ENCODE measurements at regions not wholly inside any gene's neighbourhood (a gene's known extent, or its start where the extent isn't known, plus 50 kb on each side); places are given as distances from the start of the nearest gene placed in this dataset.

GRCh38 chr15:39174332-39174731 is 406.5 kb upstream of the THBS1 start:
- no peak overlapping the region for H3K9ac ChIP-seq (ENCODE audit: insufficient read depth, low read depth, low read length)
- ChIA-PET CTCF (ENCODE audit: low intra/inter-chr PET ratio, low total read pairs) (interaction anchor here (3.3 kb wide), 1 partner anchor 406 kb away, joined by 26 read pairs; the partner anchor contains the start of gene THBS1), POLR2A (no interaction called here)
- no peak overlapping the region for H3K4me3 ChIP-seq (replicated peaks in 1 of 3; ENCODE audit: insufficient read depth in 1 of 3, low read depth in 2 of 3, low read length in 3 of 3)
- H3K27ac ChIP-seq (ENCODE audit: extremely low read length, insufficient read depth, low read length) = no peak overlapping the region
- in situ Hi-C loops (cut with HindIII; ENCODE audit: extremely low pct_ligation_motif_present, low pct_unique_long_range_greater_than_20kb) = loop anchor here (5.0 to 10.0 kb wide), 3 partner anchors 98 to 408 kb away; partner anchors contain the start of gene THBS1
- H3K9me3 ChIP-seq (ENCODE audit: low read length) = no peaks in the 10 kb centered on the region
- no peak for FAIRE-seq
- no peaks in the 10 kb centered on the region for H4K20me1 ChIP-seq (ENCODE audit: insufficient read depth, low read length)
- no peaks in the 10 kb centered on the region for H3K79me2 ChIP-seq (ENCODE audit: insufficient read depth, low read length)
- no peaks in the 10 kb centered on the region for H3K36me3 ChIP-seq (replicated peaks in 1 of 2; ENCODE audit: control insufficient read depth in 1 of 2, insufficient read depth in 2 of 2, low read length in 2 of 2)
- no peak overlapping the region for H2AFZ ChIP-seq (ENCODE audit: low read length)
- no peak overlapping the region for H3K4me2 ChIP-seq (ENCODE audit: low read depth, low read length)
- no peak for ATAC-seq
- 90% methylated on average over 1 of the region's 1 CpG for WGBS (ENCODE audit: low lambda C conversion rate)
- no peak for DNase-seq (ENCODE audit: low spot score)
- no peaks in the 10 kb centered on the region for H3K27me3 ChIP-seq (ENCODE audit: control insufficient read depth in 1 of 2, insufficient read depth in 2 of 2, low read length in 2 of 2)
- H3K4me1 ChIP-seq (ENCODE audit: insufficient read depth, low read length) = peaks cover 31% of the 10 kb centered on the region
- intact Hi-C loops (cut with micrococcal nuclease; ENCODE audit: unreplicated experiment) = loop anchor here (5.0 kb wide), 2 partner anchors 258 to 357 kb away; no protein-coding TSS in a partner anchor
- no TSS peak for BruUV-seq (replicated peaks)
- TF ChIP-seq KAT7 (CRISPR knock-in tag; IDR thresholded peaks at IDR 0.05; ENCODE audit: borderline replicate concordance) (no peak), ZNF670 (CRISPR knock-in tag; IDR thresholded peaks at IDR 0.05; ENCODE audit: borderline replicate concordance) (no peak)

GRCh38 chr15:39176030-39176429 is 404.8 kb upstream of the THBS1 start:
- no peak for ATAC-seq
- Histone ChIP-seq H3K9ac (ENCODE audit: insufficient read depth, low read depth, low read length) (no peak overlapping the region), H3K4me1 (ENCODE audit: insufficient read depth, low read length) (peaks cover 36% of the 10 kb centered on the region), H3K27me3 (ENCODE audit: control insufficient read depth in 1 of 2, insufficient read depth in 2 of 2, low read length in 2 of 2) (no peaks in the 10 kb centered on the region), H3K4me2 (ENCODE audit: low read depth, low read length) (no peak overlapping the region), H3K79me2 (ENCODE audit: insufficient read depth, low read length) (no peaks in the 10 kb centered on the region), H3K36me3 (replicated peaks in 1 of 2; ENCODE audit: control insufficient read depth in 1 of 2, insufficient read depth in 2 of 2, low read length in 2 of 2) (no peaks in the 10 kb centered on the region), H3K9me3 (ENCODE audit: low read length) (no peaks in the 10 kb centered on the region), H2AFZ (ENCODE audit: low read length) (no peak overlapping the region), H4K20me1 (ENCODE audit: insufficient read depth, low read length) (no peaks in the 10 kb centered on the region), H3K27ac (ENCODE audit: extremely low read length, insufficient read depth, low read length) (no peak overlapping the region), H3K4me3 (replicated peaks in 1 of 3; ENCODE audit: insufficient read depth in 1 of 3, low read depth in 2 of 3, low read length in 3 of 3) (no peak overlapping the region)
- BruUV-seq (replicated peaks) = no TSS peak
- 99% methylated on average over 3 of the region's 3 CpGs for WGBS (ENCODE audit: low lambda C conversion rate)
- intact Hi-C loops (cut with micrococcal nuclease; ENCODE audit: unreplicated experiment) = loop anchor here (2.0 kb wide), 1 partner anchor 411 kb away; no protein-coding TSS in a partner anchor
- ChIA-PET POLR2A (interaction anchor here (0.7 kb wide), 1 partner anchor 404 kb away, joined by 3 read pairs; no protein-coding TSS in a partner anchor), CTCF (ENCODE audit: low intra/inter-chr PET ratio, low total read pairs) (no interaction called here)
- no peak for FAIRE-seq
- TF ChIP-seq PAF1 (CRISPR knock-in tag; IDR thresholded peaks at IDR 0.05) (no peak), POLR2AphosphoS5 (IDR thresholded peaks at IDR 0.05; ENCODE audit: low read depth, low read length) (no peak)
- in situ Hi-C loops (cut with HindIII; ENCODE audit: extremely low pct_ligation_motif_present, low pct_unique_long_range_greater_than_20kb) = loop anchor here (10.0 kb wide), 1 partner anchor 259 kb away; no protein-coding TSS in a partner anchor
- no peak for DNase-seq (ENCODE audit: low spot score)
